ENCODE measurements at regions not wholly inside any gene's neighbourhood (a gene's known extent, or its start where the extent isn't known, plus 50 kb on each side); places are given as distances from the start of the nearest gene placed in this dataset.

- TF ChIP-seq EGR1 (IDR thresholded peaks at IDR 0.05) (no peak), YY1 (IDR thresholded peaks at IDR 0.05; ENCODE audit: low read depth) (no peak), RAD21 (IDR thresholded peaks at IDR 0.05; ENCODE audit: low read depth) (no peak)
These were observed 68.6 kb upstream of the BZW1 start for GRCh38 chr2:200743042-200743676.

- TF ChIP-seq REST (IDR thresholded peaks at IDR 0.05; ENCODE audit: low read depth): no peak
- TF ChIP-seq YY1 (IDR thresholded peaks at IDR 0.05; ENCODE audit: low read depth): no peak
- TF ChIP-seq ZBTB7A (IDR thresholded peaks at IDR 0.05; ENCODE audit: low read depth): no peak
- no peak for TF ChIP-seq MAX (IDR thresholded peaks at IDR 0.05)
- no peak for TF ChIP-seq TCF12 (IDR thresholded peaks at IDR 0.05; ENCODE audit: low read depth)
- no peak for TF ChIP-seq RAD21 (IDR thresholded peaks at IDR 0.05; ENCODE audit: low read depth)
- TF ChIP-seq FOXM1 (IDR thresholded peaks at IDR 0.05; ENCODE audit: borderline replicate concordance, low read depth): no peak
- no peak for TF ChIP-seq TAF1 (IDR thresholded peaks at IDR 0.05; ENCODE audit: low read depth)
- no peak for TF ChIP-seq USF1 (IDR thresholded peaks at IDR 0.05)
- no peak for TF ChIP-seq CREB1 (IDR thresholded peaks at IDR 0.05; ENCODE audit: low read depth)
- no peak for TF ChIP-seq TEAD4 (IDR thresholded peaks at IDR 0.05)
These were observed 67.5 kb upstream of the BZW1 start for GRCh38 chr2:200744201-200744602.

GRCh38 chr2:200746301-200746700, 65.4 kb upstream of the BZW1 start:
- TF ChIP-seq ZBTB7A (IDR thresholded peaks at IDR 0.05; ENCODE audit: low read depth): no peak

GRCh38 chr2:200747668-200748618, 63.8 kb upstream of the BZW1 start:
- TF ChIP-seq TEAD4 (IDR thresholded peaks at IDR 0.05) (no peak), NFIC (IDR thresholded peaks at IDR 0.05) (no peak), CREB1 (IDR thresholded peaks at IDR 0.05; ENCODE audit: low read depth) (no peak), EP300 (IDR thresholded peaks at IDR 0.05; ENCODE audit: borderline replicate concordance) (no peak), EGR1 (IDR thresholded peaks at IDR 0.05) (no peak), TAF1 (IDR thresholded peaks at IDR 0.05; ENCODE audit: low read depth) (no peak), MAX (IDR thresholded peaks at IDR 0.05) (no peak)

- TF ChIP-seq REST (IDR thresholded peaks at IDR 0.05; ENCODE audit: low read depth) (no peak), USF1 (IDR thresholded peaks at IDR 0.05) (no peak), TCF12 (IDR thresholded peaks at IDR 0.05; ENCODE audit: low read depth) (no peak), CEBPB (IDR thresholded peaks at IDR 0.05) (no peak), TAF1 (IDR thresholded peaks at IDR 0.05; ENCODE audit: low read depth) (no peak), RAD21 (IDR thresholded peaks at IDR 0.05; ENCODE audit: low read depth) (no peak), MAX (IDR thresholded peaks at IDR 0.05) (no peak)
These were observed 62.9 kb upstream of the BZW1 start for GRCh38 chr2:200748779-200749178.

GRCh38 chr2:200749631-200750322, 61.9 kb upstream of the BZW1 start:
- TF ChIP-seq RAD21 (IDR thresholded peaks at IDR 0.05; ENCODE audit: low read depth) (no peak), NFIC (IDR thresholded peaks at IDR 0.05) (no peak), CREB1 (IDR thresholded peaks at IDR 0.05; ENCODE audit: low read depth) (no peak), EP300 (IDR thresholded peaks at IDR 0.05; ENCODE audit: borderline replicate concordance) (no peak), FOXM1 (IDR thresholded peaks at IDR 0.05; ENCODE audit: borderline replicate concordance, low read depth) (no peak), TAF1 (IDR thresholded peaks at IDR 0.05; ENCODE audit: low read depth) (no peak)
